ENCODE measurements at regions not wholly inside any gene's neighbourhood (a gene's known extent, or its start where the extent isn't known, plus 50 kb on each side); places are given as distances from the start of the nearest gene placed in this dataset.

DNA sequence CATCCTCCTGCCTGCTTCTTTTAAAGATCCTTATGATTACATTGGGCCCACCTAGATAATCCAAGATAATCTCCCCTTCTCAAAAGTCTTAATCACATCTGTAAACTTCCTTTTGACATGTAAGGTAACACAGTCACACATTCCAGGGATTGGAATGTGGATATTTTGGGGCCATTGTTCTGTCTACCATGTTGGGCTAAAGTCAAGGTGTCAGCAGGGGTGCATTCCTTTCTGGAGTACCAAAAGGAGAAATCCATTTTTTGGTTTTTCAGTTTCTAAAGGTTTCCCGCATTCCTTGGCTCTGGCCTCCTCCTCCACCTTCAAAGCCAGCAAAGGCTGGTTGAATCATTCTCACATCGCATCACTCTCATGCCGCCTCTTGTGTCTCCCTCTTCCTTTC is 197.6 kb upstream of the NFE2L3 start:
- H3K4me1 Mint-ChIP-seq (ENCODE audit: low read depth) = peaks cover 14% of the 10 kb centered on the region
- intact Hi-C loops (cut with micrococcal nuclease) = no loop called here

DNA sequence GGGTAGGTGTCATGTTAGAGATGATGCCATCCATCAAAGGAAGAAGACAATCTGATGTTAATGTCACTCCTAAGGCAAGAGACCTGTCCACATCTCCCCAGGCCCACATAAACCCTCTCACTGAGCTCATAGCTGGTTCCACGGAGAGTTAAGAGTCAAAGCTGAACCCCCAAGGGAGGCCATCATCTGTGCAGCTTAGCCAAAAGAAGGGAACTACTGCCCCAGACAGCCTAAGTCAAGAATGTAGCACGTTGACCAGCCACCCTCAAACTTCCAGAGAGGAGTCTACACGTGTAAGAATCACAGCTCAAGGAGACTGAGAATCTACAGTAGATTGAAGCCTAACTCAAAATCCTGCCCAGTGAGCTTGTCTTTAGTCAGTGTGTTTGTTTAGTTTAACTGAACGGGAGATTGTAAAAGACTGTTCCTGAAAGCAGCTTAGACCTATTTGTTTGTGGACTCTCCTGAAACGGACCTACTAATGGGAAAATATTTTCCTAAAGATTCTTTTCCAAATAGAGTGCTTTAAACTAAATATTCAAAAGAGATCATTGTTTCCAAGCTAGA is 192.7 kb upstream of the NFE2L3 start:
- intact Hi-C loops (cut with micrococcal nuclease) = no loop called here
- H3K36me3 Mint-ChIP-seq (ENCODE audit: low read depth) = no peaks in the 10 kb centered on the region
- no peak overlapping the region for H3K27ac Mint-ChIP-seq
- H3K27me3 Mint-ChIP-seq = peaks cover 49% of the 10 kb centered on the region
- no peaks in the 10 kb centered on the region for H3K9me3 Mint-ChIP-seq
- H3K4me1 Mint-ChIP-seq (ENCODE audit: low read depth) = no peaks in the 10 kb centered on the region
- no peak overlapping the region for H3K4me3 Mint-ChIP-seq

More for the DNA sequence above, 197.6 kb upstream of the NFE2L3 start:
- no peaks in the 10 kb centered on the region for H3K36me3 Mint-ChIP-seq (ENCODE audit: low read depth)
- no peak overlapping the region for H3K4me3 Mint-ChIP-seq
- H3K27me3 Mint-ChIP-seq = peaks cover 49% of the 10 kb centered on the region
- no peaks in the 10 kb centered on the region for H3K9me3 Mint-ChIP-seq
- H3K27ac Mint-ChIP-seq = no peak overlapping the region

DNA sequence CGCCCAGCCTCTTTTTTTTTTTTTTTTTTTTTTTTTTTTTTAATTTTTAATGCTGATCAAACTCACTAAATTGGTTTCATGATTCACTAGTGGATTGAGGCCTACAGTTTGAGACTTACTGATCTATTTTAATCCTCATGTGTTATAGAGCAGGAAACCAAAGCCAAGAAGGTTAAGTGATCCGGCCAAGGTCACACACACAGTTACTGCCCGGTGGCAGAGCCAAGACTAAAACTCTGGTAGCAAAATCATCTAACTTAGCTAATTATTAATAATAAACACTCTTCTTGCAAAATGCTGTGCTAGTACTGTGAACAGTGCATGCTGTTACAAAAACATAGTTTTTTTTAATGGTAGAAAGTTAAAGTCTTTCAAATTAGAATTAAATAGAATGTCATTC is 188.3 kb upstream of the NFE2L3 start:
- H3K4me3 Mint-ChIP-seq = no peak overlapping the region
- no peaks in the 10 kb centered on the region for H3K36me3 Mint-ChIP-seq (ENCODE audit: low read depth)
- peaks cover 65% of the 10 kb centered on the region for H3K27me3 Mint-ChIP-seq
- no peaks in the 10 kb centered on the region for H3K9me3 Mint-ChIP-seq
- no peak overlapping the region for H3K27ac Mint-ChIP-seq
- intact Hi-C loops (cut with micrococcal nuclease) = no loop called here
- H3K4me1 Mint-ChIP-seq (ENCODE audit: low read depth) = peaks cover 17% of the 10 kb centered on the region

DNA sequence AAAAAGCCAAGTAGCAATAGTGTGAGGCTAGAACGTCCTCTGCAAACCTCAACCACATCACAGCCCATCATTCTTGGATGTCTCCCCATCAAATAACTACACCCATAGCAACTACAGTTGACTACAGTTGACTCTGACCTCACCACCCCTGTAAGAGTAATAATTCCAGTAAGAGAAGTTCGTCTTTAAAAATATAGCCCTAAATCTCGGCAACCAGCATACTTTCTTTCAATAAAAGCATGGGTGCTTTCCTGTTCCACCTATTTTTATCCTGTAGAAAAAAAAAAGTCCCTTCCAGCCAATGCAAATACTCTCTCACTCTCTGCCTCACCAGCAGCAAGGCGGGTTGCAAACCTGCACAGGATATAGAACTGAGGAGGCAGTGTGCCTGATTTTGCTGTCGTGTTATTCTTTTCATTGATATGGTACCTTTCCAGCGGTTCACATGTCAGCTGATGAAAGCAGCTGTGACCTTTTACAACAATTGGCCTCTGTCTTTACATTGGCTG is 187.5 kb upstream of the NFE2L3 start:
- no peaks in the 10 kb centered on the region for H3K9me3 Mint-ChIP-seq
- H3K4me3 Mint-ChIP-seq = no peak overlapping the region
- H3K27ac Mint-ChIP-seq = no peak overlapping the region
- no peaks in the 10 kb centered on the region for H3K36me3 Mint-ChIP-seq (ENCODE audit: low read depth)
- H3K27me3 Mint-ChIP-seq = peaks cover 59% of the 10 kb centered on the region
- peaks cover 17% of the 10 kb centered on the region for H3K4me1 Mint-ChIP-seq (ENCODE audit: low read depth)
- intact Hi-C loops (cut with micrococcal nuclease) = no loop called here

DNA sequence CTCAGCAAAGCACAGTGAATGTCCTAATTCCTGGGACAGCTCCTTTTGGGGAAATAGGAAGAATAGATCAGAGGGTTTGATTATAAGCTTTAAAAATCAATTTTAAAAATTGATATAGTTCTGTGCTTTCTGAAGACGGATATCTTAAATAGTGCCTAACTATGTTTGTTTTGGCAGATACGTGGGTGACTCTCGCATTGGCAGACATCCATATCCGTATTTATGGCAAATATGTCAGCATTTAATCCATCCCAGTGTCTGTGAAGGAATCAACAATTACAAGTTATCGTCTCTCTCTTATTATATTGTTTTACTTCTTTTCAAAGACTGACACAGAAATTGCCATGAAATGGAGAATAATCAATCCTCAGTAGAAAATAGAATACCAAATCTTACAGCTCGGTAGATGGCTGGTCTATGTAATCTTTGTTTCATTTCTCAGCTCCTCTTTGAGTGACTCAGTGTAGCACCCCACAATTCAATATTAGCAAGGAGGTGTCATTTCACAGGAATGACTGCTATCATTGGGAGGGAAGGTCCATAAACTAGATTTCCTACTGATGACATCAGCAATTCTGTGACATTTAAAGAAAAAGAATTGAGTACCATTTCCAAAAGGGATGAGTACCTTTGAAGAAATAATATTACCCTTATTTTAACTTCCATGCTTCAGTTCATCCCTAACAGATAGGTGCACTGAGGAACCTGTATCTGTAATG is 186.4 kb upstream of the NFE2L3 start:
- Mint-ChIP-seq H3K27ac (no peak overlapping the region), H3K36me3 (ENCODE audit: low read depth) (no peaks in the 10 kb centered on the region), H3K4me1 (ENCODE audit: low read depth) (peaks cover 17% of the 10 kb centered on the region), H3K4me3 (no peak overlapping the region), H3K9me3 (no peaks in the 10 kb centered on the region), H3K27me3 (peaks cover 53% of the 10 kb centered on the region)
- intact Hi-C loops (cut with micrococcal nuclease) = no loop called here

DNA sequence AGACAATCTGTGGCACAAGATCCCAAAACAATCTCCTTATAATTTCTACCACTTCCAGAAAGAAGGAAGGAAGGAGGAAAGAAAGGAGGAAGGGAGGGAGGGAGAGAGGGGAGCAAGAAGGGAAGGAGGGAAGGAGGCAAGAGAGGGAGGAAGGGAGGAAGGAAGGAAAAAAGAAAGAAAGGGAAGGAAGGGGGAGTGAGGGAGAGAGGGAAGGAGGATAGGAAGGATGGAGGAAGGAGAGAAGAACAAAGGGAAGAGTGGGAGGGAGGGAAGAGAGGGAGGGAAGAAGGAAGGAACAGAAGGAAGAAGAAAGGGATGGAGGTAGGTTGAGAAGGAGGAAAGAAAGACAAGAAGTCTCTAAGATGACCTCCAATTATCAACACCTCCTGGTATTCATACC is 185.5 kb upstream of the NFE2L3 start:
- intact Hi-C loops (cut with micrococcal nuclease) = no loop called here
- Mint-ChIP-seq H3K9me3 (no peaks in the 10 kb centered on the region), H3K27ac (no peak overlapping the region), H3K27me3 (peaks cover 56% of the 10 kb centered on the region), H3K4me3 (no peak overlapping the region), H3K4me1 (ENCODE audit: low read depth) (peaks cover 17% of the 10 kb centered on the region), H3K36me3 (ENCODE audit: low read depth) (no peaks in the 10 kb centered on the region)

DNA sequence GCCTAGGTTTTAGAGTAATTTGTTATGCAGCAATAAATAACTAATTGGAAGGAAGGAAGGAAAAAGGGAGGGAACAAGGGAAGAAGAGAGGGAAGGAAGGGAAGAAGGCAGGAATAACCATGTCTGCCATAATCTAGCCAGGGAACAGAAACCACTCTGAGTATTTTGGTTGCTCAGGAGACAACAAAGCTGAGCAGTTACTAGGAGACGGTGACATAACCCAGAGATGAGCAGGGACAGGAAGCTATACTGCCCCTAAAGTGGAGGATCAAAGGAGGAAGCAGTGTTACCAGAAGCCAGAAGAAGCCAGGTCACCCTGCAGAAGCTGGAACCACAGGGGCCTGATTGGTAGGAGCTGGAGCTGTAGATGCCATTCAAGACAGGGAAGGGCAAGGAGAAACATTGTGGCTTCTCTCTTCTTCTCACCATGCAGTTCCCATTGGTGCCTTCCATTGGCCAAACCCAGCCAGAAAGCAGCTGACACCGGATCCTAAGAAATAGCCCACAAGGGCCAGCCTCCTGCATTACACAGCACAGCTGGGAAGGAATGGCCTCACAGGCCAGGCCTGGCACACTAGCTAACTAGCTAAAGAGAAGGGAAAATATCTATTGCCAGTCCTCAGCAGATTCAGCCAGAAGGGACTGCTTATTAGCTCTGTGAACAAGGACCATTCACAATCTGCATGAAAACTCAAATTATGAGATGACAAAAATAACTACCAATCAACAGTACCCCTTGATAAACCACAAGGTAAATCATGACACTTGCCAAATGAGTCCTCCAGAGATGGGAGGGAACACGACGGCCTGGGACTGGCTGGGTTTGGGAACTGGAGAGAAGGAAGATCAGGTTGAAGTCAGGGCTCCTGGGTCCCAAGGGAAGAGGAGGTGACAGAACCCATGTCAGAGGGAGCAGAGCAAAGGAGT is 184.5 kb upstream of the NFE2L3 start:
- intact Hi-C loops (cut with micrococcal nuclease) = no loop called here
- Mint-ChIP-seq H3K36me3 (ENCODE audit: low read depth) (no peaks in the 10 kb centered on the region), H3K4me3 (no peak overlapping the region), H3K27ac (no peak overlapping the region), H3K4me1 (ENCODE audit: low read depth) (peaks cover 17% of the 10 kb centered on the region), H3K27me3 (peaks cover 53% of the 10 kb centered on the region), H3K9me3 (no peaks in the 10 kb centered on the region)

DNA sequence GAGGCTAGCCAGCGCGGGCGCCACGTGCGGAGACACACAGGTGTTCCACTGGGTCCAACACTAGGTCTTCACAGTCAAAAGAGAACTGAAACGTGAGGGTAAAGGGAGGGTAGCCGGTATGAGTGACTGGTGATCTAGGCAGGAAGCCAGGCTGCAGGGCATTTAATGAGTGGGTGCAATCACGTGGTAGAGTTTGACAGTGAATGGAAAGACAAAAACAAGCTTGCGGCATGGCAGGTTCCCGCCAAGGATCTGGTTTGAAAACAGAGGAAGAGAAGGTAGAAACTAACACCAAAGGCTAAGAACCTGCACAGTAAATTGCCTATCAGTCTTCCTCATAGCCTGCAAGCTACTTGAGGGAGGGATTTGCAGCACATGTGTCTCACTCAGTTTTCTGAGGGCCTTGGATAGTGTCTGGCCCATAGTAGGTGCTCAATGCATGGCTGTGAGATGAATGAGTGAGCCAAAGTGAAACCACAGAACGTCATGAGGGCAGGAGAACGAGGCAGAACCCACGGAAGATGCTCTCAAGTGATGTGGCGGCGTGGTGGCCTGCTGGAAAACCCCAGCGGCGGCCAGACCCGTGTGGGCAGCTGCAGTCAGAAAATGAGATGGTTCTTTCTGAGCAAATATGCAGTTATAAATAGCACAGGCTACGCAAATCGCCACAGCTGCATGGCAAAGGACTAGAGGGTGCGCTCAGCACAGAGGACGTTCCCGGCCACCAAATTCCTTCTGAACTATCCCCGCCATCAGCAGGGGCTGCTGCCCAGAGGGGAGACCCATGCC is 183.6 kb upstream of the NFE2L3 start:
- Mint-ChIP-seq H3K4me3 (no peak overlapping the region), H3K9me3 (no peaks in the 10 kb centered on the region), H3K27ac (no peak overlapping the region), H3K4me1 (ENCODE audit: low read depth) (peaks cover 17% of the 10 kb centered on the region), H3K36me3 (ENCODE audit: low read depth) (no peaks in the 10 kb centered on the region), H3K27me3 (peaks cover 54% of the 10 kb centered on the region)
- intact Hi-C loops (cut with micrococcal nuclease) = no loop called here

DNA sequence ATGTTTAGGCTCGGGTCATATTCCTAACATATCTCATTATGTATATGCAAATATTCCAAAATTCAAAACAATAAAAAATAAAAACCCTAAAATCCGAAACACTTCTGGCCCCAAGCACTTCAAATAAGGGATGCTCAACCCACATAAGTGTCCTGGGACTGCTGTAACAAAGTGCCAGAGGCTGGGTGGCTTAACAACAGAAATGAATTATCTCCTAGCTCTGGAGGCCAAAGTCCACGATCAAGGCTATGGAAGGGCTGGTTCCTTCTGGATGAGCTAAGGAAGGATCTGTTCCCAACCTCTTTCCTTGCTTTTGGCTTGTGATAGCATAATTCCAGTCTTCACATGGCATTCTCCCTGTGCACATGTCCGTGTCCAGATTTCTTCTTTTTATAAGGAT is 181.6 kb upstream of the NFE2L3 start:
- intact Hi-C loops (cut with micrococcal nuclease) = no loop called here
- H3K4me1 Mint-ChIP-seq (ENCODE audit: low read depth) = peaks cover 17% of the 10 kb centered on the region
- peaks cover 48% of the 10 kb centered on the region for H3K27me3 Mint-ChIP-seq
- no peak overlapping the region for H3K4me3 Mint-ChIP-seq
- no peaks in the 10 kb centered on the region for H3K36me3 Mint-ChIP-seq (ENCODE audit: low read depth)
- H3K27ac Mint-ChIP-seq = no peak overlapping the region
- no peaks in the 10 kb centered on the region for H3K9me3 Mint-ChIP-seq

DNA sequence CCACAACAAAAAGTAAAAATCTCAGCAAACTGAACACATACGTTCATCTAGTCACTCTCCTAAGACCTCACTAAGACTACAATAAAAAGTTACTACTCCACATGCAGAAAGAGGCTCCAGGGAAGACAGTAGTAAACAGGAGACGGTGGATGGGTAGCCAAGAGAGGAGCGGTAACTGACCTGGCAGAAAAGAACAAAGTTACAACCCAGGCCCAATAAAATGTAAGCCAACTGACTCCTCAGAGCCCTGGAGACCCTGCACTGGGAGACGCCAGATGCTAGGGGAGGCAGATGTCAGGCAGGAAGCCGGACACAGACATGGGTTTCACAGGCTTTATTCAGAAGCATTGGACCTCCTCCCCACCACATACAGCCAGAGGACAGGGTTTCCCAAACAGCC is 181.1 kb upstream of the NFE2L3 start:
- Mint-ChIP-seq H3K4me3 (no peak overlapping the region), H3K9me3 (no peaks in the 10 kb centered on the region), H3K27ac (no peak overlapping the region), H3K36me3 (ENCODE audit: low read depth) (no peaks in the 10 kb centered on the region), H3K4me1 (ENCODE audit: low read depth) (peaks cover 17% of the 10 kb centered on the region), H3K27me3 (peaks cover 47% of the 10 kb centered on the region)
- intact Hi-C loops (cut with micrococcal nuclease) = no loop called here

DNA sequence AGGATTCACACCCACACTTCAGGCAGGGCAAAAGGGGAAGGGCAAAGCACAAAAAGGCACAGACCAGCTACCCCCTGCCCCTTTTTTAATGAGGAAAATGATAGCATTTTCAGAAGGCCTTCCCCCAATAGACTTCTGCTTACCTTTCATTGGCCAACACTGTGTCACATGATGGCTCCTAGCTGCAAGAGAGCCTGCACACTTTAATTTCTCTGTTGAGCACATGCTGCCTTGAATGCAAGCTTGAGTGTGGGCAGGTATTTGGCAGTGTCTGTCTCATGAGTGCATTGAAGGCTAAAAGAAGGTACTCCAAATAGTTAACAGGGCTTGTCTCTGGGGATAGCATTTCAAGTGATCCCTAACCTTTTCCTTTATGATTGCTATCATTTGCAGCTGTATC is 175.4 kb upstream of the NFE2L3 start:
- intact Hi-C loops (cut with micrococcal nuclease) = no loop called here
- Mint-ChIP-seq H3K4me1 (ENCODE audit: low read depth) (no peaks in the 10 kb centered on the region), H3K36me3 (ENCODE audit: low read depth) (no peaks in the 10 kb centered on the region), H3K27ac (no peak overlapping the region), H3K27me3 (peaks cover 27% of the 10 kb centered on the region), H3K9me3 (no peaks in the 10 kb centered on the region), H3K4me3 (no peak overlapping the region)

DNA sequence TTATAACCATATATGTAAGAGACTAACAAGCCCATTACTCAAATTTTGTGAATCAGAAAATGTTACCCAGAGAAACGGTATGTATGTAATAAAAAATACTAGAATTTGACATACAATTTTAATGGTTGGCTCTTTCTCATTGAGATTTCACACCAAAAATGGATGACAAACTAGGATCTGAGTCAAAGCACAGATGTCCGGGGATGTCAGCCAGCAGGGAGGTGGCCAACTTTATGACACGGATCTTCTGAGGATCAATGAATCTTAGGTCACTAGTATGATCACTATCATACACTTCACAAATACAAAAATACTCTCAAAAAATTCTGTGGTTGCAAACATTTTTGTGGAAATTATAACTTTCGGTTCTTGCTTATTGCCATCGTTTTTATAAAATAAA is 173.5 kb upstream of the NFE2L3 start:
- H3K27ac Mint-ChIP-seq = no peak overlapping the region
- H3K4me3 Mint-ChIP-seq = no peak overlapping the region
- H3K4me1 Mint-ChIP-seq (ENCODE audit: low read depth) = no peaks in the 10 kb centered on the region
- intact Hi-C loops (cut with micrococcal nuclease) = no loop called here
- peaks cover 20% of the 10 kb centered on the region for H3K27me3 Mint-ChIP-seq
- H3K36me3 Mint-ChIP-seq (ENCODE audit: low read depth) = no peaks in the 10 kb centered on the region
- no peaks in the 10 kb centered on the region for H3K9me3 Mint-ChIP-seq

DNA sequence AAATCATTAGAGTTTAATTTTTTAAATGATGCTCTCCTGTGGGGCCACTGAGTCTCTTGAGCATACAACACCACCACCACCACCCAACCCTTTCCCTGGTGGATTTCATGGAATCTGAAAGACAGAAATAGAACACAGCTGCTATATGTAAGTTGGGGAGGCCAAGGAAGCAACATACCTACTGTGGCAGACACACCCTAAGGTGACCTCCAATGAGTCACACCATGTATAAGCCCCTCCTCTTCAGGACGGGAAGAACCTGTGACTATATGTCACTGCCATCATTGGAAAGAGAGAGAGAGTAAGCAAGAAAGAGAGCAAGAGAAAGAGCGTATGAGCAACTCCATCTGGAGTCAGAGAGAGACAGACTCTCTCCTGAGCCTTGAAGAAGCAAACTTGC is 172.4 kb upstream of the NFE2L3 start:
- Mint-ChIP-seq H3K4me1 (ENCODE audit: low read depth) (no peaks in the 10 kb centered on the region), H3K27ac (no peak overlapping the region), H3K4me3 (no peak overlapping the region), H3K36me3 (ENCODE audit: low read depth) (no peaks in the 10 kb centered on the region), H3K9me3 (no peaks in the 10 kb centered on the region), H3K27me3 (peaks cover 23% of the 10 kb centered on the region)
- intact Hi-C loops (cut with micrococcal nuclease) = no loop called here

Measured in dendritic cell treated with granulocyte-macrophage colony-stimulating factor and Interleukin-4, amounts not matched to agents 40 ng/mL and 50 ng/mL, for 4 days (primary cell).